Prostate gland (tissue), 2 donors: ENCODE measurements at regions not wholly inside any gene's neighbourhood (a gene's known extent, or its start where the extent isn't known, plus 50 kb on each side); places are given as distances from the start of the nearest gene placed in this dataset.

Experiments used
- POLR2A ChIP-seq: fragments of 450-650 bp; IDR thresholded peaks from one replicate; pipeline ENCODE4 v1.6.1; 2016; ENCODE audit warnings: antibody characterized with exemption, mild to moderate bottlenecking
- POLR2AphosphoS5 ChIP-seq: sonication (generic); formaldehyde crosslinking; IDR thresholded peaks from one replicate; pipeline ENCODE4 v1.6.1; 2017; ENCODE audit warnings: antibody characterized with exemption
- TF ChIP-seq, protein P1 (sequence below), 4 experiments: fragments of 200-600 bp in 2 of 4; fragments of 450-650 bp in 2 of 4; sonication (generic) in 2 of 4; IDR thresholded peaks; 1 replicate in 3 of 4; 2 replicates in 1 of 4; pipeline ENCODE4 v1.5.1; 2016 to 2019; ENCODE audit warnings: antibody characterized with exemption in 4 of 4, mild to moderate bottlenecking in 2 of 4, moderate library complexity in 2 of 4

DNA sequence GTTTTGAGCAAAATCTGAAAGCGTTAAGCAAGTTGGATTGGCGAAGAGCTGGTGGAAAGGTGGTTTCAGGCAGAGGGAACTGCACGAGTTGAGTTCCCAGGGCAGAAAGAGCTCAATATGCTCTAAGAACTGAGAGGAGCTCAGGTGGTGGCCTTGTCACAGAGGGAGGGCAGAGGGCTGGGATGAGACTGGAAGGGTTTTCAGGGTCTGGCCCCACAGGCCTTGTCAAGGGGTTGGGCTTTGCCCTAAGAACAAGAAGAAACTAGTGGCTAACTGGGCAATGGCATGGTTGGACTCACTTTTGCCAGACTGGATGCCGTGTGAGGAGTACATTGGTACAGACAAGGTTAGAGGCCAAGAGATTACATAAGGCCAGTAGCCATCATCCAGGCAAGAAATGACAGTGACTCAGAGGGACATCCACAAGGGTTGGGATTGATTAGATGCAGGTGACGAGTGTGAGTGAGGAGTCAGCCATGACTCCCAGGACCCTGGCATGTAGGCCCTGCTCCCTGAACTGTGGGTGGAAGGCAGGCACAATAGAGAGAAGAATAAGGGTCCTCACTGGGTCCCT lies 75.1 kb upstream of the SMIM23 start:
- TF ChIP-seq, protein P1, sequence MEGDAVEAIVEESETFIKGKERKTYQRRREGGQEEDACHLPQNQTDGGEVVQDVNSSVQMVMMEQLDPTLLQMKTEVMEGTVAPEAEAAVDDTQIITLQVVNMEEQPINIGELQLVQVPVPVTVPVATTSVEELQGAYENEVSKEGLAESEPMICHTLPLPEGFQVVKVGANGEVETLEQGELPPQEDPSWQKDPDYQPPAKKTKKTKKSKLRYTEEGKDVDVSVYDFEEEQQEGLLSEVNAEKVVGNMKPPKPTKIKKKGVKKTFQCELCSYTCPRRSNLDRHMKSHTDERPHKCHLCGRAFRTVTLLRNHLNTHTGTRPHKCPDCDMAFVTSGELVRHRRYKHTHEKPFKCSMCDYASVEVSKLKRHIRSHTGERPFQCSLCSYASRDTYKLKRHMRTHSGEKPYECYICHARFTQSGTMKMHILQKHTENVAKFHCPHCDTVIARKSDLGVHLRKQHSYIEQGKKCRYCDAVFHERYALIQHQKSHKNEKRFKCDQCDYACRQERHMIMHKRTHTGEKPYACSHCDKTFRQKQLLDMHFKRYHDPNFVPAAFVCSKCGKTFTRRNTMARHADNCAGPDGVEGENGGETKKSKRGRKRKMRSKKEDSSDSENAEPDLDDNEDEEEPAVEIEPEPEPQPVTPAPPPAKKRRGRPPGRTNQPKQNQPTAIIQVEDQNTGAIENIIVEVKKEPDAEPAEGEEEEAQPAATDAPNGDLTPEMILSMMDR (IDR thresholded peaks at IDR 0.05) = no peak
- TF ChIP-seq POLR2A (no peak), POLR2AphosphoS5 (no peak)
